Anterior cingulate cortex (tissue), 58 donors: ENCODE measurements at regions not wholly inside any gene's neighbourhood (a gene's known extent, or its start where the extent isn't known, plus 50 kb on each side); places are given as distances from the start of the nearest gene placed in this dataset.
"Not testable (repeated sequence)": the region's sequence is repeated elsewhere in the genome, so short reads cannot be mapped to it uniquely, and the experiment has no call there.

Source experiments
- DNase-seq, 58 donors: peaks; one replicate each; lab custom pipeline; 2025; lab: John Stamatoyannopoulos, UW

GRCh38 chr5:36739751-36740221 is 133.4 kb downstream of the SLC1A3 start:
- DNase-seq = peak in 39 of 58 donors; percentile 0 to 57 (median 15)

GRCh38 chr5:36740259-36740898 is 134.0 kb downstream of the SLC1A3 start:
- no peak for DNase-seq

DNA sequence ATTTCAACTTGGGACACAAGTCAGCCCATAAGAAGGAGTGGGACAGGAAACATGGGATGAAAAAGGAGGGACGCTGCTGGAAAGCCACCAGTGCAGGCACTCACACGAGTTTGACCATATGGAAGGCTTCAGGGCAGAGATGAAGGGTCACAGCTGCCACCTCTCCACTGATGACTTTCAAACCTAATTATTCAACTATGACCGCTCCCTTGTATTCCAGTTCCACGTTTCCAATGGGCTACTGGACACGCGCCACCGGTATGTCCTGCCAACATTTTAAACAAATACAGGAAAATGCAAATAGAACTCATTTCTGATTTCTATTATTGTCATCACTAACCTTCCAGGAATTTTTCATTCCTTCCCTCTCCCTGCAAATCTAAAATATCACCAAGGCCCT is 134.7 kb downstream of the SLC1A3 start:
- DNase-seq = no peak

DNA sequence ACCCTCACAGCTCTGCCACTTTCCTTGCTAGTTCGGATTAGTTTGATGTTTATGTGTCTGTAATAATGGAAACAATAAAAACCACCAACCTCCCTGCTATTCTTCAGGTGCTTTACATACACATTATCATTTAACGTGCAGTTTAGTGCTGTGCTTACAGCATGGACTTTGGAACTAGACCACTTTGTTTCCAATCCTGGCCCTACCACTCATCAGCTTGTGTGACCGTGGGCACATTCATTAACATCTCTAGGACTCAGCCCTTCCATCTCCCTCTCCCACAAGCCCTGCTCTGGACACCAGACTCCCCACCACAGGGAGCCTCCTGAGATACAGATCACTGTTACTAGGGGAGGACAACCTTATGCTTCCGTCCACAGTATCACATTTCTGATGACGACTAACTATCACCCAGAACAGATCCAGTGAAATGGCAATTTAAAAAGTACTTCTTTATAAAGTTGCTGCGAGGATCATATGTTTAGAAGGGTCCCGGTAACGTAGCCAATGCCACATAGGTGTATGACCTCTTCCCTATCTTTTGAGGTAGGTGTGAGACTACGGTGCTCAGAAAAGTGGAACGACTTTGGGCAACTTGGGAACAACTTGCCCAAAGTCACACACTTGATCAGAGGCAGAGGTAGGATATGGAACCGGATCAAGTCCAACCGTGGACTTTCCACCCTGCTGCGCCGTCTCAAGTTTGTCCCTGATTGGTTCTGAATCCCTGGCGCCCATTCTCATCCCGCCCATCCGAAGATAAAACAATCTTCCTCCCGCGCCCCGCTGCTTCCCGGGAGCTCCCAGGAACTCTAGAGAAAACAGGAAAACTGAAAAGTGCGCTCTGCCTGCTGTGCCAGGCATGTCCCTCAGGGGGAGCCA is 132.4 kb upstream of the NIPBL start:
- DNase-seq = peak in 7 of 58 donors; percentile 26 to 63 (median 45)

- DNase-seq = peak in 54 of 58 donors; percentile 22 to 80 (median 56)
Measured at GRCh38 chr5:36744773-36745589, 131.6 kb upstream of the NIPBL start.

DNA sequence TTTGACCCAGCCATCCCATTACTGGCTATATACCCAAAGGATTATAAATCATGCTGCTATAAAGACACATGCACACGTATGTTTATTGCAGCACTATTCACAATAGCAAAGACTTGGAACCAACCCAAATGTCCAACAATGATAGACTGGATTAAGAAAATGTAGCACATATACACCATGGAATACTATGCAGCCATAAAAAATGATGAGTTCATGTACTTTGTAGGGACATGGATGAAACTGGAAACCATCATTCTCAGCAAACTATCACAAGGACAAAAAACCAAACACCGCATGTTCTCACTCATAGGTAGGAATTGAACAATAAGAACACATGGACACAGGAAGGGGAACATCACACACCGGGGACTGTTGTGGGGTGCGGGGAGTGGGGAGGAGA is 128.8 kb upstream of the NIPBL start:
- DNase-seq = not testable (repeated sequence)

DNA sequence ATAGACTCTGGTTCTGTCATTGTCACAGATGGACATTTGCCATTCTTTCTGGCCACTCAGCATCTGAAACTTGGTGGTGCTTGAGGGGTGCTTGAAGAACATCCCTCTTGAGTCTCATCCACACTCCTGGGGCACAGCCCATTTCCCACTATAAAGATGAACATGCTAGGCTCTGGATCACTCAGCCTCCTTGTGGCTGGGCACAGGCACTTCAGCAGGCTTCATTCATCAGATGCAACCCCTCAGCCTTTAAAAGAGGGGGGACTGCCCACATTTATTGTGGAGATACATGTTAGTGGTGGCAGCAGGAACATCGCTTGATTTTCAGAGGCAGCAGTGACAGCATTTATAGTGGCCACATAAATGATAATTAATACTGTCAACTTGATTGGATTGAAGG is 124.7 kb upstream of the NIPBL start:
- DNase-seq = no peak

- DNase-seq = no peak
Measured at GRCh38 chr5:36755342-36755741, 121.2 kb upstream of the NIPBL start.

- DNase-seq = no peak
Measured at GRCh38 chr5:36755920-36756488, 120.6 kb upstream of the NIPBL start.

DNA sequence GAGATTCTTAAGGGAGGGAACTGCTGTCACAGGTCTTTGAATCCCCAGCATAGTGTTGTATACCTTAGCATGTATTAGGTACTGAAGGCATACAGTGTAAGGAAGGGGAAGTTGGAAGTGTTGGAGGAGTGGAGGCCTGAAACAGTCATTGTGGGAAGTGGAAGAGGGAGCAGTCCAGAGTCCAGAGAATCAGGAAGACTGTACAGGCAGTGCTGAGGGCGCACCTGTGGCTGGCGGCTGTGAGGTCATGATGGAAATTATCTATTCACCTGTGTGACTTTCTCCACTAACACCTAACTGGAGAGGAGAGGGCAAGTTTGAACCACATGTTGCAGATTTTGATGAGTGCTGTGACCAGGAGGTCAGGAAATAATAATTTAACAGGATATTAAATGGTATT is 119.7 kb upstream of the NIPBL start:
- no peak for DNase-seq

GRCh38 chr5:36759117-36759516 is 117.5 kb upstream of the NIPBL start:
- no peak for DNase-seq

GRCh38 chr5:36763454-36763853 is 113.1 kb upstream of the NIPBL start:
- DNase-seq = no peak

- DNase-seq = no peak
Measured at GRCh38 chr5:36765876-36766275, 110.7 kb upstream of the NIPBL start.

- no peak for DNase-seq
Measured at GRCh38 chr5:36766981-36767380, 109.6 kb upstream of the NIPBL start.

DNA sequence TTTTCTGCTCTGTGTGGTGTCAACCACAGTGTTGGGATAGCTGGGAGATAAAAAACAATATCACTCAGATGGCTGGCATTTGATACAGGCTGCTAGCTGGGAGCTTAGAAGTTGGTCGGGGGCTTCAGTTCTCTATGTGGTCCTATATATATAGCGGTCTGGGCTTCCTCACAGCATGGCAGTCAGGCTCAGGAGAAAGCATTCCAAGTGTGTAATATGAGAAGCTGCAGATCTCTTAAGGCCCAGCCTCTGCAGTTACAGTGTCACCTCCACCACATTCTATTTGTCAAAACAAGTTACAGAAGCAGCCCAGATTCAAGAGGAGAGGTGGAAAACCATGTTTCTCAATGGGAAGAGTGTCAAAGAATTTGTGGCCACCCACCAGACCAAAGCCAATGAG is 108.1 kb upstream of the NIPBL start:
- no peak for DNase-seq

GRCh38 chr5:36769129-36769770 is 107.3 kb upstream of the NIPBL start:
- DNase-seq = no peak

DNA sequence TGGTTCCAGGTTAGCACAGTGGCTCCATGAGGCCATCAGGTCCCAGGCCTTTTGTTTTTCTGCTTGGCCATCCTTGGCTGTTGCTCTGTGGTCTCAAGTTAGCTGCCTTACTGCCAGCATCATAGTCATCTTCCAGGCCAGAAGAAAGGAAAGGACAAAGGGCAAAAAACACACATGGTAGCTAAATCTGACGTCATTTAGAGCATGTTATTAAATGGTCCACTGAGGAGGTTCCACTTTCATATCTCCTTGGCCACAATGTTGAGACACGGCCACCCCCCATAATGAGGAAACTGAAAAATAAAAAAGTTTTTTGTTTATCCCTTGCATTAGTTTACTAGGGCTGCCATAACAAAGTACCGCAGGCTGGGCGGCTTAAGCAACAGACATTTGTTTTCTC is 106.4 kb upstream of the NIPBL start:
- no peak for DNase-seq

DNA sequence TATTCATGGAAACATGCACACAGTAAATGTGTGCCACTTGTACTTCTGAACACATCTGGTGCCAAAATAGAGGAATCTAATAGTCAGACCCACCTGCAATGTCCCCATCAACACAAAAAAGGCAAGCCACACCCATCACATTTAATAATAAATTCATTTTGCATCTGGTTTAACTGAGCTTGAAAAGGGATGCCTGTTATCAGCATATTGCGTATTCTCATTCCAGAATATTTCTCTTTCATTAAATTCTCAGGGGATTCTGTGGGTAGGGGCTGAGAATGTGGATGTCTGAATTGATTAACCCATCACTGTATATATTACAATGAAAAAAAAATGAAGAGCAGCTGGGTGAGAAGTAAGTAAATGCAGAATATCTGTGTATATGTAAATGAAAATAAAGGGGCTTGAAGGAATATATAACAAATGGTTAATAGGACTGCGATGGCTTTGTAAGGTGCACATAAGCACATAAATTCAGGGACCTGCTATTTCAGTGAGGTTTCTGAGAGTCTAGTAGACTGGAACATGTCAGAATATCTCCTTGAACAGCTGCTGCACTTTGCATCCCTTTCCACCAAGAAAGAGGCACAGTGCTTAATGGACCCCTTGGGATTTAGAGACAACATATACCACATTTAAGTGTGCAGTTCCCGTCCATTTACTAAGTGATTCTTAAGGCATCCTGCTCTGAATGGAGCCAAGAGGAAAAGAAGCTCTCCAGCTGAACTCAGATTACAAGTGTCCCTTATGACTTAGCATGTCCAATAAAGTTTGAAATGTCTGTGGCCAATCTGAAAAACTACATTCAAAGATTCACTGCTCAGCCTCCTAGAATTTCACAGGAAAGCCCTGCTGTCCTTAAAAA is 104.1 kb upstream of the NIPBL start:
- no peak for DNase-seq

GRCh38 chr5:36777105-36777757 is 99.3 kb upstream of the NIPBL start:
- DNase-seq = no peak
